Caco-2 (cell line): ENCODE measurements at regions not wholly inside any gene's neighbourhood (a gene's known extent, or its start where the extent isn't known, plus 50 kb on each side); places are given as distances from the start of the nearest gene placed in this dataset.

Experiments used
- BruUV-seq: library from RNA; stranded (reverse); fragments of 400-500 nt; replicated peaks from 2 replicates; lab custom pipeline; 2021; lab: Mats Ljungman, UMichigan
- CTCF ChIA-PET: fragments of 300-600 bp; sonication (Branson Sonifier 250); formaldehyde crosslinking; loops from one replicate; lab custom pipeline; 2022; ENCODE audit warnings: antibody characterized with exemption; lab: Charles Lee
- POLR2A ChIA-PET: fragments of 300-600 bp; sonication (Branson Sonifier 250); formaldehyde crosslinking; loops from one replicate; lab custom pipeline; 2022; ENCODE audit warnings: antibody characterized with exemption; lab: Charles Lee
- DNase-seq, 2 experiments: peaks; one replicate each; pipeline versions ENCODE4 v3.0.0 to v3.0.0-alpha.2; 2020 to 2022
- H3K27me3 ChIP-seq: replicated peaks from 2 replicates; pipeline ENCODE4 v1.6.0; 2011; ENCODE audit warnings: low read length; ENCODE audit not compliant: control insufficient read depth, insufficient read depth
- H3K36me3 ChIP-seq: 2 replicates; pipeline ENCODE4 v1.5.1; 2011; ENCODE audit warnings: low read length; ENCODE audit not compliant: control insufficient read depth, insufficient read depth
- H3K4me1 ChIP-seq: fragments of 250-450 bp; sonication (Bioruptor Pico); 2 replicates; pipeline ENCODE4 v1.5.1; 2020; ENCODE audit warnings: mild to moderate bottlenecking
- H3K4me3 ChIP-seq: 2 replicates; pipeline ENCODE4 v1.5.1; 2011; ENCODE audit warnings: low read depth, mild to moderate bottlenecking, control low read depth, low read length
- H3K9me3 ChIP-seq: fragments of 250-450 bp; sonication (Bioruptor Pico); 2 replicates; pipeline ENCODE4 v1.5.1; 2020; ENCODE audit warnings: mild to moderate bottlenecking, moderate library complexity
- H3K27ac Mint-ChIP-seq: one replicate; pipeline ENCODE4 v1.8.0; 2022; ENCODE audit warnings: mixed read lengths; ENCODE audit not compliant: unreplicated experiment
- H3K27me3 Mint-ChIP-seq: one replicate; pipeline ENCODE4 v1.8.0; 2022; ENCODE audit warnings: mixed read lengths; ENCODE audit not compliant: insufficient read depth, unreplicated experiment
- H3K36me3 Mint-ChIP-seq: one replicate; pipeline ENCODE4 v1.8.0; 2022; ENCODE audit warnings: mild to moderate bottlenecking, mixed read lengths; ENCODE audit not compliant: insufficient read depth, unreplicated experiment
- H3K4me1 Mint-ChIP-seq: one replicate; pipeline ENCODE4 v1.8.0; 2022; ENCODE audit warnings: low read depth, mixed read lengths; ENCODE audit not compliant: unreplicated experiment
- H3K4me3 Mint-ChIP-seq: one replicate; pipeline ENCODE4 v1.8.0; 2022; ENCODE audit warnings: mild to moderate bottlenecking, moderate library complexity, mixed read lengths; ENCODE audit not compliant: unreplicated experiment
- H3K9me3 Mint-ChIP-seq: one replicate; pipeline ENCODE4 v1.8.0; 2022; ENCODE audit warnings: mixed read lengths; ENCODE audit not compliant: unreplicated experiment
- CTCF ChIP-seq, 2 experiments: fragments of 200-600 bp in 1 of 2; IDR thresholded peaks; 1 replicate in 1 of 2; 2 replicates in 1 of 2; pipeline versions ENCODE4 v1.5.1 to v1.8.0; 2011 to 2022; ENCODE audit warnings: antibody characterized with exemption in 1 of 2, control low read depth in 1 of 2, inconsistent platforms in 1 of 2, low read depth in 1 of 2, low read length in 1 of 2, mild to moderate bottlenecking in 1 of 2, moderate library complexity in 1 of 2; ENCODE audit not compliant: insufficient read depth in 1 of 2, severe bottlenecking in 1 of 2, unreplicated experiment in 1 of 2
- intact Hi-C: fragments of 100-400 bp; cut with micrococcal nuclease; formaldehyde crosslinking; loops from one replicate; pipeline ENCODE4 v1.10.0; 2022; ENCODE audit not compliant: unreplicated experiment

- Histone ChIP-seq H3K27me3 (no peaks in the 10 kb centered on the region), H3K4me3 (no peak overlapping the region), H3K4me1 (no peaks in the 10 kb centered on the region), H3K36me3 (no peaks in the 10 kb centered on the region), H3K9me3 (no peaks in the 10 kb centered on the region)
- H3K9me3 Mint-ChIP-seq = no peaks in the 10 kb centered on the region
- ChIA-PET POLR2A (no interaction called here), CTCF (no interaction called here)
- no peak overlapping the region for H3K4me3 Mint-ChIP-seq
- no peak for TF ChIP-seq CTCF (IDR thresholded peaks at IDR 0.05; ENCODE audit: insufficient read depth in 1 of 2, low read depth in 1 of 2, low read length in 1 of 2, severe bottlenecking in 1 of 2, unreplicated experiment in 1 of 2)
- no peaks in the 10 kb centered on the region for H3K36me3 Mint-ChIP-seq
- no peaks in the 10 kb centered on the region for H3K4me1 Mint-ChIP-seq
- intact Hi-C loops = no loop called here
- DNase-seq = no peak
- H3K27me3 Mint-ChIP-seq = peaks cover 22% of the 10 kb centered on the region
- no peak overlapping the region for H3K27ac Mint-ChIP-seq
- BruUV-seq = no TSS peak
Observed at GRCh38 chr12:66775871-66776270, 97.0 kb upstream of the GRIP1 start.

GRCh38 chr12:66776974-66777373, 98.1 kb upstream of the GRIP1 start:
- H3K27me3 Mint-ChIP-seq = peaks cover 22% of the 10 kb centered on the region
- intact Hi-C loops = no loop called here
- no peaks in the 10 kb centered on the region for H3K4me1 Mint-ChIP-seq
- no peak for TF ChIP-seq CTCF (IDR thresholded peaks at IDR 0.05; ENCODE audit: insufficient read depth in 1 of 2, low read depth in 1 of 2, low read length in 1 of 2, severe bottlenecking in 1 of 2, unreplicated experiment in 1 of 2)
- POLR2A ChIA-PET = no interaction called here
- no peak for DNase-seq
- BruUV-seq = no TSS peak
- CTCF ChIA-PET = no interaction called here
- Histone ChIP-seq H3K9me3 (no peaks in the 10 kb centered on the region), H3K4me1 (no peaks in the 10 kb centered on the region), H3K27me3 (no peaks in the 10 kb centered on the region), H3K4me3 (no peak overlapping the region), H3K36me3 (no peaks in the 10 kb centered on the region)
- H3K27ac Mint-ChIP-seq = no peak overlapping the region
- H3K4me3 Mint-ChIP-seq = no peak overlapping the region
- H3K36me3 Mint-ChIP-seq = no peaks in the 10 kb centered on the region
- no peaks in the 10 kb centered on the region for H3K9me3 Mint-ChIP-seq

GRCh38 chr12:66779466-66779865, 100.6 kb upstream of the GRIP1 start:
- no peak overlapping the region for H3K4me3 Mint-ChIP-seq
- CTCF ChIA-PET = no interaction called here
- no peaks in the 10 kb centered on the region for H3K36me3 Mint-ChIP-seq
- no peak overlapping the region for H3K4me3 ChIP-seq
- H3K36me3 ChIP-seq = no peaks in the 10 kb centered on the region
- H3K4me1 Mint-ChIP-seq = no peaks in the 10 kb centered on the region
- no peaks in the 10 kb centered on the region for H3K9me3 Mint-ChIP-seq
- H3K27ac Mint-ChIP-seq = no peak overlapping the region
- POLR2A ChIA-PET = no interaction called here
- no peaks in the 10 kb centered on the region for H3K9me3 ChIP-seq
- no peak for TF ChIP-seq CTCF (IDR thresholded peaks at IDR 0.05; ENCODE audit: insufficient read depth in 1 of 2, low read depth in 1 of 2, low read length in 1 of 2, severe bottlenecking in 1 of 2, unreplicated experiment in 1 of 2)
- intact Hi-C loops = no loop called here
- H3K27me3 Mint-ChIP-seq = peaks cover 24% of the 10 kb centered on the region
- no peaks in the 10 kb centered on the region for H3K27me3 ChIP-seq
- no peak for DNase-seq
- BruUV-seq = no TSS peak
- H3K4me1 ChIP-seq = no peaks in the 10 kb centered on the region
